OCI-LY1 (cell line): ENCODE measurements at regions not wholly inside any gene's neighbourhood (a gene's known extent, or its start where the extent isn't known, plus 50 kb on each side); places are given as distances from the start of the nearest gene placed in this dataset.
"Not testable (repeated sequence)": the region's sequence is repeated elsewhere in the genome, so short reads cannot be mapped to it uniquely, and the experiment has no call there.

Experiments
- H2AFZ ChIP-seq: fragments of 200-600 bp; sonication (generic), shearing (Covaris generic); 2 replicates; pipeline ENCODE4 v1.6.0; 2014; ENCODE audit warnings: antibody characterized with exemption, mild to moderate bottlenecking, low read length
- H3F3A ChIP-seq: fragments of 200-600 bp; sonication (generic), shearing (Covaris generic); 2 replicates; pipeline ENCODE4 v1.6.0; 2014; ENCODE audit warnings: mild to moderate bottlenecking, antibody characterized with exemption, low read length, moderate library complexity; ENCODE audit not compliant: insufficient read depth
- H3K27ac ChIP-seq: fragments of 200-600 bp; sonication (generic); 2 replicates; pipeline ENCODE4 v1.5.1; 2014; ENCODE audit warnings: low read length, mixed run types, mild to moderate bottlenecking, low read depth; ENCODE audit not compliant: poor library complexity, severe bottlenecking
- H3K27me3 ChIP-seq: fragments of 200-600 bp; sonication (generic); 2 replicates; pipeline ENCODE4 v1.6.0; 2014; ENCODE audit warnings: antibody characterized with exemption, mild to moderate bottlenecking, low read length, moderate library complexity; ENCODE audit not compliant: insufficient read depth
- H3K36me3 ChIP-seq: fragments of 200-600 bp; sonication (generic); 2 replicates; pipeline ENCODE4 v1.6.1; 2014; ENCODE audit warnings: mild to moderate bottlenecking, antibody characterized with exemption, low read length, moderate library complexity, mixed read lengths; ENCODE audit not compliant: insufficient read depth
- H3K4me1 ChIP-seq: fragments of 200-600 bp; sonication (generic); 2 replicates; pipeline ENCODE4 v1.5.1; 2014; ENCODE audit warnings: mild to moderate bottlenecking, low read length, moderate library complexity; ENCODE audit not compliant: insufficient read depth, severe bottlenecking
- H3K4me2 ChIP-seq: fragments of 200-600 bp; sonication (generic), shearing (Covaris generic); 2 replicates; pipeline ENCODE4 v1.6.1; 2014; ENCODE audit warnings: low read length
- H3K4me3 ChIP-seq: fragments of 200-600 bp; sonication (generic); 2 replicates; pipeline ENCODE4 v1.5.1; 2014; ENCODE audit warnings: low read length, low read depth, mild to moderate bottlenecking, mixed read lengths; ENCODE audit not compliant: poor library complexity, severe bottlenecking
- H3K79me2 ChIP-seq: fragments of 200-600 bp; shearing (Covaris generic); 2 replicates; pipeline ENCODE4 v1.6.1; 2016; ENCODE audit warnings: mixed run types, low read length, mixed read lengths; ENCODE audit not compliant: insufficient read depth
- H3K9ac ChIP-seq: fragments of 200-600 bp; sonication (generic), shearing (Covaris generic); 2 replicates; pipeline ENCODE4 v1.6.1; 2014; ENCODE audit warnings: mild to moderate bottlenecking, low read length, mixed read lengths
- H3K9me2 ChIP-seq: fragments of 200-600 bp; sonication (generic), shearing (Covaris generic); 2 replicates; pipeline ENCODE4 v1.6.1; 2014; ENCODE audit warnings: low read depth, mild to moderate bottlenecking, low read length, mixed read lengths
- H3K9me3 ChIP-seq: fragments of 200-600 bp; shearing (Covaris generic); 2 replicates; pipeline ENCODE4 v1.6.1; 2014; ENCODE audit warnings: low read length, mixed read lengths
- H4K20me1 ChIP-seq: fragments of 200-600 bp; sonication (generic), shearing (Covaris generic); 2 replicates; pipeline ENCODE4 v1.6.0; 2016; ENCODE audit warnings: mild to moderate bottlenecking, low read length; ENCODE audit not compliant: insufficient read depth
- CTCF ChIP-seq: fragments of 200-600 bp; sonication (generic), shearing (Covaris generic); IDR thresholded peaks from 2 replicates; pipeline ENCODE4 v1.5.1; 2017; ENCODE audit warnings: mild to moderate bottlenecking, antibody characterized with exemption, low read length, moderate library complexity, mixed read lengths
- EZH2 ChIP-seq: fragments of 200-600 bp; sonication (generic), shearing (Covaris generic); IDR thresholded peaks from 2 replicates; pipeline ENCODE4 v1.8.0; 2017; ENCODE audit warnings: borderline replicate concordance, mixed run types, mild to moderate bottlenecking, antibody characterized with exemption, low read length, moderate library complexity, mixed read lengths

- no peaks in the 10 kb centered on the region for H3K9me2 ChIP-seq
- no peaks in the 10 kb centered on the region for H3K9me3 ChIP-seq
- H3K4me1 ChIP-seq, result no peaks in the 10 kb centered on the region
- no peaks in the 10 kb centered on the region for H3K36me3 ChIP-seq
- no peak overlapping the region for H3K9ac ChIP-seq
- no peak overlapping the region for H2AFZ ChIP-seq
- no peak overlapping the region for H3K27ac ChIP-seq
- no peaks in the 10 kb centered on the region for H3K27me3 ChIP-seq
- no peaks in the 10 kb centered on the region for H4K20me1 ChIP-seq
- TF ChIP-seq CTCF (no peak), EZH2 (no peak)
- no peaks in the 10 kb centered on the region for H3K79me2 ChIP-seq
- H3F3A ChIP-seq, result no peaks in the 10 kb centered on the region
- H3K4me2 ChIP-seq, result no peak overlapping the region
- no peak overlapping the region for H3K4me3 ChIP-seq
These were observed 466.6 kb upstream of the OLFM3 start for GRCh38 chr1:102463328-102463727.

GRCh38 chr1:102442317-102442716 lies 445.6 kb upstream of the OLFM3 start:
- H3K36me3 ChIP-seq, H3K27me3 ChIP-seq, H3K9me2 ChIP-seq, H3K9me3 ChIP-seq, H3K4me1 ChIP-seq, H3K4me3 ChIP-seq, H3K27ac ChIP-seq, H3K4me2 ChIP-seq, H4K20me1 ChIP-seq, H3K9ac ChIP-seq, H3K79me2 ChIP-seq, H3F3A ChIP-seq, H2AFZ ChIP-seq: not testable (repeated sequence)

GRCh38 chr1:102435483-102435882 lies 438.8 kb upstream of the OLFM3 start:
- no peak overlapping the region for H3K4me2 ChIP-seq
- H3K4me1 ChIP-seq, result no peaks in the 10 kb centered on the region
- no peak overlapping the region for H2AFZ ChIP-seq
- H3K9me3 ChIP-seq, result no peaks in the 10 kb centered on the region
- H3K27ac ChIP-seq, result no peak overlapping the region
- H4K20me1 ChIP-seq, result no peaks in the 10 kb centered on the region
- TF ChIP-seq CTCF (no peak), EZH2 (no peak)
- no peak overlapping the region for H3K4me3 ChIP-seq
- no peaks in the 10 kb centered on the region for H3K79me2 ChIP-seq
- no peaks in the 10 kb centered on the region for H3K27me3 ChIP-seq
- H3K9ac ChIP-seq, result no peak overlapping the region
- no peaks in the 10 kb centered on the region for H3F3A ChIP-seq
- no peaks in the 10 kb centered on the region for H3K36me3 ChIP-seq
- H3K9me2 ChIP-seq, result no peaks in the 10 kb centered on the region

GRCh38 chr1:102434421-102434820 lies 437.7 kb upstream of the OLFM3 start:
- H3K9ac ChIP-seq, result no peak overlapping the region
- no peaks in the 10 kb centered on the region for H3K36me3 ChIP-seq
- H3K27ac ChIP-seq, result no peak overlapping the region
- H3K4me1 ChIP-seq, result no peaks in the 10 kb centered on the region
- no peak overlapping the region for H3K4me2 ChIP-seq
- H3K79me2 ChIP-seq, result no peaks in the 10 kb centered on the region
- H2AFZ ChIP-seq, result no peak overlapping the region
- no peaks in the 10 kb centered on the region for H3K9me3 ChIP-seq
- no peaks in the 10 kb centered on the region for H3K9me2 ChIP-seq
- no peaks in the 10 kb centered on the region for H4K20me1 ChIP-seq
- TF ChIP-seq EZH2 (no peak), CTCF (peak; percentile 72)
- H3K27me3 ChIP-seq, result no peaks in the 10 kb centered on the region
- no peak overlapping the region for H3K4me3 ChIP-seq
- H3F3A ChIP-seq, result no peaks in the 10 kb centered on the region
